Thymus (tissue), 11 donors: ENCODE measurements at regions not wholly inside any gene's neighbourhood (a gene's known extent, or its start where the extent isn't known, plus 50 kb on each side); places are given as distances from the start of the nearest gene placed in this dataset.

Experiments
- DNase-seq, 9 donors: peaks; one replicate each; pipeline ENCODE4 v3.0.0-alpha.2; 2013; ENCODE audit warnings: low spot score in 9 of 9, low read depth in 6 of 9, missing footprints in 1 of 9
- H3K27ac ChIP-seq, 2 donors: one replicate each; pipeline ENCODE4 v1.5.1; 2013; ENCODE audit warnings: control low read depth in 1 of 2, low read depth in 1 of 2, low read length in 1 of 2, mild to moderate bottlenecking in 1 of 2, moderate library complexity in 1 of 2
- H3K27me3 ChIP-seq, 2 donors: one replicate each; pipeline ENCODE4 v1.5.1; 2013; ENCODE audit warnings: low read length in 1 of 2; ENCODE audit not compliant: control insufficient read depth in 2 of 2, insufficient read depth in 1 of 2
- H3K36me3 ChIP-seq, 2 donors: one replicate each; pipeline ENCODE4 v1.5.1; 2013; ENCODE audit warnings: low read length in 1 of 2, mild to moderate bottlenecking in 1 of 2, moderate library complexity in 1 of 2; ENCODE audit not compliant: control insufficient read depth in 2 of 2, insufficient read depth in 2 of 2
- H3K4me1 ChIP-seq, 2 donors: one replicate each; pipeline ENCODE4 v1.5.1; 2013; ENCODE audit warnings: low read length in 2 of 2; ENCODE audit not compliant: control insufficient read depth in 2 of 2, insufficient read depth in 2 of 2
- H3K4me3 ChIP-seq, 2 donors: one replicate each; pipeline ENCODE4 v1.5.1; 2013; ENCODE audit warnings: low read length in 2 of 2, control low read depth in 1 of 2, mild to moderate bottlenecking in 1 of 2
- H3K9me3 ChIP-seq, 2 donors: one replicate each; pipeline ENCODE4 v1.5.1; 2013; ENCODE audit warnings: low read length in 1 of 2, mild to moderate bottlenecking in 1 of 2; ENCODE audit not compliant: control insufficient read depth in 2 of 2, insufficient read depth in 1 of 2
- WGBS: extraction: QIAGEN DNeasy Blood & Tissue Kit; methylation state at CpG from one replicate; pipeline ENCODE4 v1.1.7; 2013; 5-methylcytosine and 5-hydroxymethylcytosine counted together
- donor health status: healthy.

- DNase-seq, result no peak
- no peaks in the 10 kb centered on the region for H3K36me3 ChIP-seq
- H3K27me3 ChIP-seq, result no peaks in the 10 kb centered on the region
- H3K9me3 ChIP-seq, result no peaks in the 10 kb centered on the region
- peaks cover 0 to 12% of the 10 kb centered on the region in 2 donors for H3K4me1 ChIP-seq
- H3K27ac ChIP-seq, result no peak overlapping the region
- no peak overlapping the region for H3K4me3 ChIP-seq
These were observed 80.7 kb upstream of the HNRNPA3 start for GRCh38 chr2:177131858-177132257.

GRCh38 chr2:177138823-177139222 lies 73.8 kb upstream of the HNRNPA3 start:
- no peaks in the 10 kb centered on the region for H3K4me1 ChIP-seq
- DNase-seq, result no peak
- no peaks in the 10 kb centered on the region for H3K27me3 ChIP-seq
- H3K9me3 ChIP-seq, result no peaks in the 10 kb centered on the region
- no peak overlapping the region for H3K27ac ChIP-seq
- no peak overlapping the region for H3K4me3 ChIP-seq
- H3K36me3 ChIP-seq, result no peaks in the 10 kb centered on the region

- no peak for DNase-seq
- Histone ChIP-seq H3K4me3 (no peak overlapping the region), H3K27me3 (no peaks in the 10 kb centered on the region), H3K9me3 (no peaks in the 10 kb centered on the region), H3K4me1 (no peaks in the 10 kb centered on the region), H3K27ac (no peak overlapping the region), H3K36me3 (no peaks in the 10 kb centered on the region)
- 98% methylated on average over 3 of the region's 3 CpGs for WGBS
These were observed 70.7 kb upstream of the HNRNPA3 start for GRCh38 chr2:177141866-177142265.

- H3K27ac ChIP-seq, result no peak overlapping the region
- H3K9me3 ChIP-seq, result no peaks in the 10 kb centered on the region
- H3K4me1 ChIP-seq, result peaks cover 4 to 6% of the 10 kb centered on the region in 2 donors
- H3K27me3 ChIP-seq, result peaks cover 2 to 7% of the 10 kb centered on the region in 2 donors
- DNase-seq, result no peak
- WGBS, result 23% methylated on average over 5 of the region's 5 CpGs
- H3K4me3 ChIP-seq, result no peak overlapping the region
- H3K36me3 ChIP-seq, result no peaks in the 10 kb centered on the region
These were observed 69.2 kb upstream of the HNRNPA3 start for GRCh38 chr2:177143444-177143843.

- Histone ChIP-seq H3K36me3 (no peaks in the 10 kb centered on the region), H3K27me3 (peaks cover 4 to 7% of the 10 kb centered on the region in 2 donors), H3K4me3 (no peak overlapping the region), H3K27ac (no peak overlapping the region), H3K9me3 (no peaks in the 10 kb centered on the region), H3K4me1 (peaks cover 4 to 10% of the 10 kb centered on the region in 2 donors)
- peak in 7 of 9 donors; percentile 41 to 83 (median 58) for DNase-seq
- WGBS, result 3% methylated on average over 2 of the region's 2 CpGs
These were observed 65.4 kb upstream of the HNRNPA3 start for GRCh38 chr2:177147093-177147694.

GRCh38 chr2:177147834-177148445 lies 64.7 kb upstream of the HNRNPA3 start:
- Histone ChIP-seq H3K4me3 (peak overlapping the region in 1 of 2 donors; percentile 65), H3K27me3 (peaks cover 4 to 7% of the 10 kb centered on the region in 2 donors), H3K36me3 (no peaks in the 10 kb centered on the region), H3K4me1 (peaks cover 4 to 10% of the 10 kb centered on the region in 2 donors), H3K9me3 (no peaks in the 10 kb centered on the region), H3K27ac (no peak overlapping the region)
- DNase-seq, result peak in 1 of 9 donors; percentile 31
- 16% methylated on average over 13 of the region's 13 CpGs for WGBS

GRCh38 chr2:177148477-177149154 lies 64.0 kb upstream of the HNRNPA3 start:
- DNase-seq, result peak; percentile 59 to 93 (median 80)

GRCh38 chr2:177149155-177149503 lies 63.5 kb upstream of the HNRNPA3 start:
- Histone ChIP-seq H3K4me3 (no peak overlapping the region), H3K36me3 (no peaks in the 10 kb centered on the region), H3K9me3 (no peaks in the 10 kb centered on the region), H3K27ac (no peak overlapping the region), H3K27me3 (peaks cover 4 to 7% of the 10 kb centered on the region in 2 donors), H3K4me1 (peaks cover 4 to 10% of the 10 kb centered on the region in 2 donors)
- DNase-seq, result no peak
- 0% methylated on average over 1 of the region's 1 CpG for WGBS

More at GRCh38 chr2:177148477-177149154, 64.0 kb upstream of the HNRNPA3 start:
- Histone ChIP-seq H3K4me1 (peaks cover 4 to 10% of the 10 kb centered on the region in 2 donors), H3K36me3 (no peaks in the 10 kb centered on the region), H3K4me3 (peak overlapping the region; percentile 42 to 65), H3K27me3 (peaks cover 4 to 7% of the 10 kb centered on the region in 2 donors), H3K9me3 (no peaks in the 10 kb centered on the region), H3K27ac (no peak overlapping the region)
- WGBS, result under 1% methylated on average over 25 of the region's 25 CpGs

GRCh38 chr2:177153805-177154204 lies 58.8 kb upstream of the HNRNPA3 start:
- DNase-seq, result no peak
- Histone ChIP-seq H3K27ac (no peak overlapping the region), H3K9me3 (no peaks in the 10 kb centered on the region), H3K36me3 (no peaks in the 10 kb centered on the region), H3K27me3 (peaks cover 0 to 2% of the 10 kb centered on the region in 2 donors), H3K4me1 (no peaks in the 10 kb centered on the region), H3K4me3 (no peak overlapping the region)
